WTC11 (cell line): ENCODE measurements at regions not wholly inside any gene's neighbourhood (a gene's known extent, or its start where the extent isn't known, plus 50 kb on each side); places are given as distances from the start of the nearest gene placed in this dataset.

ENCODE experiments used
- ATAC-seq: fragments of 200-7000 bp; cut with Tn5 transposase; 2 replicates; pipeline ENCODE4 v1.10.0; 2021; ENCODE audit warnings: mild to moderate bottlenecking, moderate library complexity
- CTCF ChIA-PET: fragments of 300-600 bp; sonication (Branson Sonifier 250); formaldehyde crosslinking; loops from one replicate; lab custom pipeline; 2021; ENCODE audit warnings: antibody characterized with exemption; lab: Charles Lee
- POLR2A ChIA-PET: fragments of 350-600 bp; sonication (Branson Sonifier 250); formaldehyde crosslinking; loops from one replicate; lab custom pipeline; 2021; ENCODE audit warnings: antibody characterized with exemption; lab: Charles Lee
- DNase-seq: peaks from one replicate; pipeline ENCODE4 v3.0.0; 2021; ENCODE audit warnings: low spot score
- H3K27ac Mint-ChIP-seq: 2 replicates; pipeline ENCODE4 v1.8.0; 2021; ENCODE audit warnings: mixed read lengths
- H3K27me3 Mint-ChIP-seq: 2 replicates; pipeline ENCODE4 v1.8.0; 2021; ENCODE audit warnings: low read depth, mild to moderate bottlenecking, moderate library complexity, mixed read lengths
- H3K36me3 Mint-ChIP-seq: 2 replicates; pipeline ENCODE4 v1.8.0; 2021; ENCODE audit warnings: mixed read lengths
- H3K4me1 Mint-ChIP-seq: 2 replicates; pipeline ENCODE4 v1.8.0; 2022; ENCODE audit warnings: mixed read lengths
- H3K4me3 Mint-ChIP-seq: 2 replicates; pipeline ENCODE4 v1.8.0; 2021; ENCODE audit warnings: mild to moderate bottlenecking, moderate library complexity, mixed read lengths
- H3K9me3 Mint-ChIP-seq: 2 replicates; pipeline ENCODE4 v1.8.0; 2021; ENCODE audit warnings: mixed read lengths
- CREB1 ChIP-seq: sonication (generic); formaldehyde crosslinking; IDR thresholded peaks from 2 replicates; pipeline ENCODE4 v1.8.0; 2023; ENCODE audit warnings: mild to moderate bottlenecking, missing genetic modification reagents
- CREM ChIP-seq: sonication (generic); formaldehyde crosslinking; IDR thresholded peaks from 2 replicates; pipeline ENCODE4 v1.8.1; 2022; ENCODE audit warnings: mild to moderate bottlenecking, missing genetic modification reagents, moderate library complexity
- ELF4 ChIP-seq: sonication (generic); formaldehyde crosslinking; IDR thresholded peaks from 2 replicates; pipeline ENCODE4 v1.8.1; 2022; ENCODE audit warnings: low read depth, mild to moderate bottlenecking, moderate library complexity, missing genetic modification reagents
- EMX1 ChIP-seq: fragments of 250-450 bp; sonication (Bioruptor Pico); IDR thresholded peaks from 2 replicates; pipeline ENCODE4 v1.8.0; 2021; ENCODE audit warnings: mild to moderate bottlenecking
- FOXK1 ChIP-seq: sonication (generic); formaldehyde crosslinking; IDR thresholded peaks from 2 replicates; pipeline ENCODE4 v1.8.0; 2022; ENCODE audit warnings: mild to moderate bottlenecking, moderate library complexity, missing genetic modification reagents
- GTF2I ChIP-seq: fragments of 250-450 bp; sonication (Bioruptor Pico); conservative IDR thresholded peaks from 2 replicates; pipeline ENCODE4 v1.4.0; 2021; ENCODE audit warnings: mild to moderate bottlenecking
- IRF2 ChIP-seq: sonication (generic); formaldehyde crosslinking; IDR thresholded peaks from 2 replicates; pipeline ENCODE4 v1.8.0; 2022; ENCODE audit warnings: low read depth, missing genetic modification reagents, borderline replicate concordance
- JUN ChIP-seq: sonication (generic); formaldehyde crosslinking; IDR thresholded peaks from 2 replicates; pipeline ENCODE4 v1.8.0; 2023; ENCODE audit warnings: mild to moderate bottlenecking, missing genetic modification reagents
- MXD4 ChIP-seq: fragments of 250-450 bp; sonication (Bioruptor Pico); IDR thresholded peaks from 2 replicates; pipeline ENCODE4 v1.8.0; 2021; ENCODE audit warnings: mild to moderate bottlenecking, moderate library complexity, borderline replicate concordance
- NFE2L1 ChIP-seq: sonication (generic); formaldehyde crosslinking; IDR thresholded peaks from 2 replicates; pipeline ENCODE4 v1.8.1; 2023; ENCODE audit warnings: missing genetic modification reagents
- NFYB ChIP-seq: sonication (generic); formaldehyde crosslinking; conservative IDR thresholded peaks from 2 replicates; pipeline ENCODE4 v1.8.0; 2022; ENCODE audit warnings: low read depth, missing genetic modification reagents
- NR1H2 ChIP-seq: sonication (generic); formaldehyde crosslinking; IDR thresholded peaks from 2 replicates; pipeline ENCODE4 v1.9.0; 2021; ENCODE audit warnings: mild to moderate bottlenecking, moderate library complexity, missing genetic modification reagents
- RORB ChIP-seq: fragments of 250-450 bp; sonication (Bioruptor Pico); IDR thresholded peaks from 2 replicates; pipeline ENCODE4 v1.9.0; 2021; ENCODE audit warnings: mild to moderate bottlenecking
- TEAD1 ChIP-seq: sonication (generic); formaldehyde crosslinking; IDR thresholded peaks from 2 replicates; pipeline ENCODE4 v1.8.0; 2022; ENCODE audit warnings: mild to moderate bottlenecking, missing genetic modification reagents
- ZNF671 ChIP-seq: fragments of 250-450 bp; sonication (Bioruptor Pico); IDR thresholded peaks from 2 replicates; pipeline ENCODE4 v1.8.0; 2021; ENCODE audit warnings: mild to moderate bottlenecking
- TF ChIP-seq, protein P1 (sequence below): sonication (generic); formaldehyde crosslinking; IDR thresholded peaks from 2 replicates; pipeline ENCODE4 v1.8.1; 2023; ENCODE audit warnings: mild to moderate bottlenecking, missing genetic modification reagents
- TF ChIP-seq, protein P2 (sequence below): sonication (generic); formaldehyde crosslinking; IDR thresholded peaks from 2 replicates; pipeline ENCODE4 v1.8.1; 2022; ENCODE audit warnings: low read depth, mild to moderate bottlenecking, moderate library complexity, missing genetic modification reagents, borderline replicate concordance
- TF ChIP-seq, protein P3 (sequence below): fragments of 250-450 bp; sonication (Bioruptor Pico); IDR thresholded peaks from 2 replicates; pipeline ENCODE4 v1.9.0; 2021; ENCODE audit warnings: moderate library complexity, mild to moderate bottlenecking, inconsistent platforms, borderline replicate concordance
- TF ChIP-seq, protein P4 (sequence below): sonication (generic); formaldehyde crosslinking; IDR thresholded peaks from 2 replicates; pipeline ENCODE4 v1.8.0; 2023; ENCODE audit warnings: missing genetic modification reagents
- TF ChIP-seq, protein P5 (sequence below): sonication (generic); formaldehyde crosslinking; IDR thresholded peaks from 2 replicates; pipeline ENCODE4 v1.8.0; 2022; ENCODE audit warnings: mild to moderate bottlenecking, missing genetic modification reagents
- TF ChIP-seq, protein P6 (sequence below): fragments of 250-450 bp; sonication (Bioruptor Pico); IDR thresholded peaks from 2 replicates; pipeline ENCODE4 v2.1.2; 2022; ENCODE audit warnings: mild to moderate bottlenecking, moderate library complexity

DNA sequence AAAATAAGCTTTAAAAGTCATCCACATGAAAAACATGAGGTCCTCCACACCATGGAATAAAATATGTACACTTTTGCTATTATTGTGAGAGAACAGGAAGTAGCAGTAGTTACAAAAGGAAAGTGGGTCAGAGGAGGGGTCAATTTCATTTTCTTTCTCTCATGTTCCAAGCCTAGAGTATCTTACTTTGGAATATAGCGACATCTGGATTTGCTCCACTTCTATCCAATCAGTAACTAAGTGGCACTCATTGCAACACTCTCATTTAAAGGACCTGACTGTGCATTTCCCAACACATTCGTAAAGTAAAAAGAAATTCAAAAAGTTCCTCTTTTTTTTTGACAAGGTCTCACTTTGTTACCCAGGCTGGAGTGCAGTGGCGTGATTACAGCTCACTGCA is 637.3 kb downstream of the TUSC7 start (continued):
- TF ChIP-seq, protein P1, sequence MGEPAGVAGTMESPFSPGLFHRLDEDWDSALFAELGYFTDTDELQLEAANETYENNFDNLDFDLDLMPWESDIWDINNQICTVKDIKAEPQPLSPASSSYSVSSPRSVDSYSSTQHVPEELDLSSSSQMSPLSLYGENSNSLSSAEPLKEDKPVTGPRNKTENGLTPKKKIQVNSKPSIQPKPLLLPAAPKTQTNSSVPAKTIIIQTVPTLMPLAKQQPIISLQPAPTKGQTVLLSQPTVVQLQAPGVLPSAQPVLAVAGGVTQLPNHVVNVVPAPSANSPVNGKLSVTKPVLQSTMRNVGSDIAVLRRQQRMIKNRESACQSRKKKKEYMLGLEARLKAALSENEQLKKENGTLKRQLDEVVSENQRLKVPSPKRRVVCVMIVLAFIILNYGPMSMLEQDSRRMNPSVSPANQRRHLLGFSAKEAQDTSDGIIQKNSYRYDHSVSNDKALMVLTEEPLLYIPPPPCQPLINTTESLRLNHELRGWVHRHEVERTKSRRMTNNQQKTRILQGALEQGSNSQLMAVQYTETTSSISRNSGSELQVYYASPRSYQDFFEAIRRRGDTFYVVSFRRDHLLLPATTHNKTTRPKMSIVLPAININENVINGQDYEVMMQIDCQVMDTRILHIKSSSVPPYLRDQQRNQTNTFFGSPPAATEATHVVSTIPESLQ (CRISPR knock-in tag): no peak
- TF ChIP-seq CREM (CRISPR knock-in tag) (no peak), RORB (no peak), FOXK1 (CRISPR knock-in tag) (no peak), ZNF671 (CRISPR knock-in tag) (no peak)
- TF ChIP-seq, protein P2, sequence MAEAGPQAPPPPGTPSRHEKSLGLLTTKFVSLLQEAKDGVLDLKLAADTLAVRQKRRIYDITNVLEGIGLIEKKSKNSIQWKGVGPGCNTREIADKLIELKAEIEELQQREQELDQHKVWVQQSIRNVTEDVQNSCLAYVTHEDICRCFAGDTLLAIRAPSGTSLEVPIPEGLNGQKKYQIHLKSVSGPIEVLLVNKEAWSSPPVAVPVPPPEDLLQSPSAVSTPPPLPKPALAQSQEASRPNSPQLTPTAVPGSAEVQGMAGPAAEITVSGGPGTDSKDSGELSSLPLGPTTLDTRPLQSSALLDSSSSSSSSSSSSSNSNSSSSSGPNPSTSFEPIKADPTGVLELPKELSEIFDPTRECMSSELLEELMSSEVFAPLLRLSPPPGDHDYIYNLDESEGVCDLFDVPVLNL (CRISPR knock-in tag): no peak
- TF ChIP-seq, protein P3, sequence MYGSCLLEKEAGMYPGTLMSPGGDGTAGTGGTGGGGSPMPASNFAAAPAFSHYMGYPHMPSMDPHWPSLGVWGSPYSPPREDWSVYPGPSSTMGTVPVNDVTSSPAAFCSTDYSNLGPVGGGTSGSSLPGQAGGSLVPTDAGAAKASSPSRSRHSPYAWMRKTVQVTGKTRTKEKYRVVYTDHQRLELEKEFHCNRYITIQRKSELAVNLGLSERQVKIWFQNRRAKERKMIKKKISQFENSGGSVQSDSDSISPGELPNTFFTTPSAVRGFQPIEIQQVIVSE: no peak

DNA sequence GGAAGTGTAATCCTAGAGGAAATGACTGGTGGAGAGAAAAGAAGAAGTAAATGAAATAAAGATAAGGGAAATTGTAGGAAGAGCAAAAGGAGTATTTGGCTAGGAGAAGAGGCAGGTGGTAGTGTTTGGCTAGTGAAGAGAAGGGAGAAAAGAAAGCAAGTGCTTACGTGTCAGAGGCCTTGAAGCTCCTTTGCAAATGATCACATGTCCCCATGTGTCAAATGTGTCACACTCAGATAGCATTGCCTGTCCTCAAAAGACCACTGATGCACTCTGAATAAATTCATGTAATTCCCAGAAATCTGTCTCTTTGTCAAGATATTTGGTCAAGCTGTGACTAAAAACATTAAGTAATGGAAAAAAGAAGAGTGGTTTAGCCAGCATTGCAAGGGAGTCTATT is 639.3 kb downstream of the TUSC7 start:
- CTCF ChIA-PET: no interaction called here
- TF ChIP-seq NFYB (CRISPR knock-in tag) (no peak), EMX1 (CRISPR knock-in tag) (no peak), TEAD1 (CRISPR knock-in tag) (no peak), NR1H2 (CRISPR knock-in tag) (no peak), IRF2 (CRISPR knock-in tag) (no peak), NFE2L1 (CRISPR knock-in tag) (no peak), JUN (no peak), CREB1 (CRISPR knock-in tag) (no peak), GTF2I (no peak), MXD4 (CRISPR knock-in tag) (no peak), ELF4 (CRISPR knock-in tag) (no peak)
- TF ChIP-seq, protein P4, sequence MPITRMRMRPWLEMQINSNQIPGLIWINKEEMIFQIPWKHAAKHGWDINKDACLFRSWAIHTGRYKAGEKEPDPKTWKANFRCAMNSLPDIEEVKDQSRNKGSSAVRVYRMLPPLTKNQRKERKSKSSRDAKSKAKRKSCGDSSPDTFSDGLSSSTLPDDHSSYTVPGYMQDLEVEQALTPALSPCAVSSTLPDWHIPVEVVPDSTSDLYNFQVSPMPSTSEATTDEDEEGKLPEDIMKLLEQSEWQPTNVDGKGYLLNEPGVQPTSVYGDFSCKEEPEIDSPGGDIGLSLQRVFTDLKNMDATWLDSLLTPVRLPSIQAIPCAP (CRISPR knock-in tag): no peak
- TF ChIP-seq, protein P5, sequence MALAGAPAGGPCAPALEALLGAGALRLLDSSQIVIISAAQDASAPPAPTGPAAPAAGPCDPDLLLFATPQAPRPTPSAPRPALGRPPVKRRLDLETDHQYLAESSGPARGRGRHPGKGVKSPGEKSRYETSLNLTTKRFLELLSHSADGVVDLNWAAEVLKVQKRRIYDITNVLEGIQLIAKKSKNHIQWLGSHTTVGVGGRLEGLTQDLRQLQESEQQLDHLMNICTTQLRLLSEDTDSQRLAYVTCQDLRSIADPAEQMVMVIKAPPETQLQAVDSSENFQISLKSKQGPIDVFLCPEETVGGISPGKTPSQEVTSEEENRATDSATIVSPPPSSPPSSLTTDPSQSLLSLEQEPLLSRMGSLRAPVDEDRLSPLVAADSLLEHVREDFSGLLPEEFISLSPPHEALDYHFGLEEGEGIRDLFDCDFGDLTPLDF (CRISPR knock-in tag): no peak
- TF ChIP-seq, protein P6, sequence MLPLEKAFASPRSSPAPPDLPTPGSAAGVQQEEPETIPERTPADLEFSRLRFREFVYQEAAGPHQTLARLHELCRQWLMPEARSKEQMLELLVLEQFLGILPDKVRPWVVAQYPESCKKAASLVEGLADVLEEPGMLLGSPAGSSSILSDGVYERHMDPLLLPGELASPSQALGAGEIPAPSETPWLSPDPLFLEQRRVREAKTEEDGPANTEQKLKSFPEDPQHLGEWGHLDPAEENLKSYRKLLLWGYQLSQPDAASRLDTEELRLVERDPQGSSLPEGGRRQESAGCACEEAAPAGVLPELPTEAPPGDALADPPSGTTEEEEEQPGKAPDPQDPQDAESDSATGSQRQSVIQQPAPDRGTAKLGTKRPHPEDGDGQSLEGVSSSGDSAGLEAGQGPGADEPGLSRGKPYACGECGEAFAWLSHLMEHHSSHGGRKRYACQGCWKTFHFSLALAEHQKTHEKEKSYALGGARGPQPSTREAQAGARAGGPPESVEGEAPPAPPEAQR (CRISPR knock-in tag): no peak
- Mint-ChIP-seq H3K9me3 (no peaks in the 10 kb centered on the region), H3K4me1 (peaks cover 4% of the 10 kb centered on the region; the same call in 1 of the 2 replicates), H3K27ac (no peak overlapping the region), H3K36me3 (no peaks in the 10 kb centered on the region), H3K27me3 (no peaks in the 10 kb centered on the region), H3K4me3 (no peak overlapping the region)
- POLR2A ChIA-PET: no interaction called here
- no peak for DNase-seq
- no peak for ATAC-seq
